ENCODE measurements at regions not wholly inside any gene's neighbourhood (a gene's known extent, or its start where the extent isn't known, plus 50 kb on each side); places are given as distances from the start of the nearest gene placed in this dataset.
"Not testable (repeated sequence)": the region's sequence is repeated elsewhere in the genome, so short reads cannot be mapped to it uniquely, and the experiment has no call there.

DNA sequence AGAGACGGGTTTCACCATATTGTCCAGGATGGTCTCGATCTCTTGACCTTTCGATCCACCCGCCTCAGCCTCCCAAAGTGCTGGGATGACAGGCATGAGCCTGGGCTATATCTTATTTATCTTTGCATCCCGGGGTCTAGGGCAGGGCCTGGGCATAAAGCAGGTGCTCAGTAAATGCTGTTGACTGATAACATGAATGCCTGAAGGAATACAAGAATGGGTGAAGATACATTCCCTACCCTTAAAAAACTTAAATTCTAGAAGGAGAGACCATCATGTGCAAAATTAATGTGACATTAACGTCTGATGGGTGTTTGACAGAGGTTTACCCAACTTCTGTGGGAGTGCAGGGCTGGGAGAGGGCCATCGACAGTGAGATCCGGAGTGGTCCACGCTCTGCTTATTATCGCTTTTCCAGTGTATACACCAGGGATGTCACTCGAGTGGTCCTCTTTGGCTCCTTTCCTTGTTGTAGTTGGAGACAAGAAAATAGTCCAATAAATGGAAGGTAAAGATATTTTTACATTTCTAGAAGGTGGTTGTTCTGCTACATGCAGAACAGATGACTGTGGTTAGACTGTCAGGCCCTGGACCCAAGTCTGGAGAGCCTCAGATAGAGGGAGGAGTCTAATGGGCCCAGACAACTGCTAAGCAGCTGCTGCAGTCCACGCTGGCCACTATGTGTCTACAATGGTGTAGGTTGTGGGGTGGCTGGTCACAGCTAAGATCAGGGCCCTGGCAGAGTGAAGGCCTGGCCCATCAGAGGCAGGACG lies 131.7 kb downstream of the MYCN start:
- Mint-ChIP-seq H3K9me3 (no peaks in the 10 kb centered on the region), H3K4me3 (no peak overlapping the region), H3K4me1 (no peaks in the 10 kb centered on the region), H3K36me3 (no peaks in the 10 kb centered on the region), H3K27me3 (no peaks in the 10 kb centered on the region), H3K27ac (no peak overlapping the region)
- ATAC-seq (replicated peaks) (no peak), DNase-seq (no peak)

DNA sequence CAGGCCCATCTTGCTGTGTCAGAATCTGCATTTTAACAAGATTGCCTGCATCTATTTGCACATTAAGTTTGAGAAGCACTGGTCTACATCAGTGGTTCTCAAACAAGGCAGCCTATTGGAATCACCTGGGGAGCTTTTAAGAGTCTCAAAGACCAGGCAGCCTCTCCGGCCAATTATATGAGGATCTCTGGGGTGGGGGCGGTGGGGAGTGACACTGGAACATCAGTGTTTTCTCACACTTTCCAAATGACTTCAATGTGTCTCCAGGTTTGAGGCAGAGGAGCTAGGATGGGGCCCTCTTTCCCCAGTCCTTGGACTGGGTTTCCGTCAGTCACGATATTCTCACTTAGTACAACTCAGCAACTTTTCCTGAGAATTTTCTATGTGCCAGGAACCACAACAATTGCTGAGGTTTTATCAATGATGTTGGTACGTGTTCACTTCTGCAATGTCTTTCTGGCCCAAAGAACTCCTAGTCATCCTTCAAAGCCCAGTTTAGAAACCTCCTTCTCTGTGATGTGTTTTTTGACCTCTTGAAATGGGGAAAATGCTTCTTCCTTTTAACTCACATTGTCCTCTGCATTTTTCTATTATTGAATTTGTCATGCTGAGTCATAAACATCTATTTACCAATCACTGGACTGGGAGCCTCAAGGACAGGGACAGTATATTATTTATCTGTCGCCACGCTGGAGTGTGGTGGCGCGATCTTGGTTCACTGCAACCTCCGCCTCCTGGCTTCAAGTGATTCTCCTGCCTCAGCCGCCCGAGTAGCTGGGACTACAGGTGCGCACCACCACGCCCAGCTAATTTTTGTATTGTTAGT lies 130.9 kb downstream of the MYCN start:
- ATAC-seq (replicated peaks) (no peak), DNase-seq (no peak)
- Mint-ChIP-seq H3K36me3 (no peaks in the 10 kb centered on the region), H3K27ac (no peak overlapping the region), H3K9me3 (no peaks in the 10 kb centered on the region), H3K4me1 (no peaks in the 10 kb centered on the region), H3K4me3 (no peak overlapping the region), H3K27me3 (no peaks in the 10 kb centered on the region)

GRCh38 chr2:16070648-16070971 lies 130.3 kb downstream of the MYCN start:
- H3K4me1 Mint-ChIP-seq: no peaks in the 10 kb centered on the region
- DNase-seq (no peak), ATAC-seq (replicated peaks) (no peak)
- no peak overlapping the region for H3K4me3 Mint-ChIP-seq
- H3K27me3 Mint-ChIP-seq: no peaks in the 10 kb centered on the region
- no peaks in the 10 kb centered on the region for H3K9me3 Mint-ChIP-seq
- H3K36me3 Mint-ChIP-seq: no peaks in the 10 kb centered on the region
- H3K27ac Mint-ChIP-seq: no peak overlapping the region

GRCh38 chr2:16069933-16070647 lies 129.7 kb downstream of the MYCN start:
- ATAC-seq (replicated peaks) (no peak), DNase-seq (no peak)
- Mint-ChIP-seq H3K4me1 (no peaks in the 10 kb centered on the region), H3K4me3 (no peak overlapping the region), H3K27me3 (no peaks in the 10 kb centered on the region), H3K36me3 (no peaks in the 10 kb centered on the region), H3K9me3 (no peaks in the 10 kb centered on the region), H3K27ac (no peak overlapping the region)

DNA sequence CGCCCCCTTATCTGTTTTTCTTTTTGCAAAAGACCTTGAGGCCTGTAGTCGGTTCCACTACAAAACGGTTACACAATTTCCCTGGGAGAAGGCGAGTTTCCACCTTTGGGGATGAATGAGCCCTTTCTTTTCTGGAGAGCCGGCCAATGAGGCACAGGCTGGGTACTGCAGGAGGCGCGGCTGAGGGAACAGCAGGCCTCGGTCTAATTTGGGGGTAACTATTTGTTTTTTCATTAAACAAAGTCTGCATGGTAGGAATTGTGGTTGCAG lies 129.2 kb downstream of the MYCN start:
- no peak overlapping the region for H3K4me3 Mint-ChIP-seq
- ATAC-seq (replicated peaks): no peak
- no peak overlapping the region for H3K27ac Mint-ChIP-seq
- H3K4me1 Mint-ChIP-seq: no peaks in the 10 kb centered on the region
- no peaks in the 10 kb centered on the region for H3K36me3 Mint-ChIP-seq
- no peaks in the 10 kb centered on the region for H3K9me3 Mint-ChIP-seq
- H3K27me3 Mint-ChIP-seq: no peaks in the 10 kb centered on the region
- no peak for DNase-seq

- DNase-seq (no peak), ATAC-seq (replicated peaks) (no peak)
- no peak overlapping the region for H3K27ac Mint-ChIP-seq
- peaks cover 7% of the 10 kb centered on the region in 2 donors for H3K9me3 Mint-ChIP-seq
- no peaks in the 10 kb centered on the region for H3K27me3 Mint-ChIP-seq
- H3K36me3 Mint-ChIP-seq: no peaks in the 10 kb centered on the region
- no peaks in the 10 kb centered on the region for H3K4me1 Mint-ChIP-seq
- no peak overlapping the region for H3K4me3 Mint-ChIP-seq
Measured at GRCh38 chr2:16068552-16068940, 128.2 kb downstream of the MYCN start.

DNA sequence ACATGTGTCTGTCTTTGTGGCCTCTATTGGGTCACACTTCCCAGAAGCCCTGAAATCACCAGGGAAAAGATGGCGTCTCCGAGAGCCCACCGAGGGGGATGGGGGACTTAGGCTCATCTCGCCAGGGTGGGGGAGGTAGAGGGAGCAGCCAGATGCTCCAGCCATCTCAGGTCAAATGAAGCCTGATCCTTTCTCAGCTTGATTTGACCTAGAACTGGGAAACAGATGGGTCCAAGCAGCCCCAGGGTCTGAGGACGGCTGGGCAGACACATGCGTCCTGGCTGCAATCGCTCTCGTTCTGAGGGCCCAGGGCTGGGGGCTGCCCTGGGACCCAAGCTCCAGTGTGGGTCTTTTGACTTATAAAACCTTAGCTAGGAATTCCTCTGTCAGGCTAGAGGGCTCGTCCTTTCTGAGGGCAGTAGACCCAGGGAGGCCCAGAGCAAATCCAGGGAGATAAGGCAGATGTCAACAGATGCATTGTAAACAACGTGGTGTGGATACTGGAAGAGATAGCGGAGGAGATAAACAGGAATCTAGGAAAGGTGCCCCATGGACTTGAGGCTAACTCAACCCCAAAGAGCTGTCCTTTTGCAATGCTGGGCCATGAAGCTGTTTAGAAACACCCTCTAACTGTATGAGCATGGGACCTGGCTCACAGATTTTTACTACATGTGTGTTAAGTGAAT lies 127.7 kb downstream of the MYCN start:
- H3K27me3 Mint-ChIP-seq: no peaks in the 10 kb centered on the region
- no peak for ATAC-seq (replicated peaks)
- H3K4me3 Mint-ChIP-seq: no peak overlapping the region
- H3K27ac Mint-ChIP-seq: no peak overlapping the region
- no peaks in the 10 kb centered on the region for H3K36me3 Mint-ChIP-seq
- no peaks in the 10 kb centered on the region for H3K4me1 Mint-ChIP-seq
- H3K9me3 Mint-ChIP-seq: peaks cover 7 to 9% of the 10 kb centered on the region in 2 donors
- no peak for DNase-seq

GRCh38 chr2:16067444-16067843 lies 127.1 kb downstream of the MYCN start:
- H3K36me3 Mint-ChIP-seq: no peaks in the 10 kb centered on the region
- H3K9me3 Mint-ChIP-seq: peaks cover 11 to 12% of the 10 kb centered on the region in 2 donors
- H3K4me3 Mint-ChIP-seq: no peak overlapping the region
- no peaks in the 10 kb centered on the region for H3K4me1 Mint-ChIP-seq
- ATAC-seq (replicated peaks) (no peak), DNase-seq (no peak)
- no peaks in the 10 kb centered on the region for H3K27me3 Mint-ChIP-seq
- no peak overlapping the region for H3K27ac Mint-ChIP-seq

DNA sequence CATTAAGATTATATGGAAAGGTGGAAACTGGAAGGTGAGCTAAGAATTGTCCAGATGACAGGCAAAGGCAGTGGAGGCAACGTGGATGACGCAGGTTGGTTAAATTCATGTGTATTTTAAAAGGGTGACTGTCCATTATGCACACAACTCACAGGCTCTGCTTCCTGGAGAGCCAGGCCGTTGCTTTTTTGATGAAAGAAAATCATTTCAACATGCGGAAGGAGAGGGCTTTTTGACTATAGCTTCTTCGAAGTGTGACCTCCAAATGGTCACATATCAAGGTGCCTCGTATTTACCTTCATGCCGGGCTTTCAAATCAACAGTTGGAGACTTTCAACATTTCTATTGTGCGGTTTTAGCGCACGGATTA lies 126.7 kb downstream of the MYCN start:
- Mint-ChIP-seq H3K9me3 (peaks cover 11 to 14% of the 10 kb centered on the region in 2 donors), H3K4me1 (no peaks in the 10 kb centered on the region), H3K36me3 (no peaks in the 10 kb centered on the region), H3K27me3 (no peaks in the 10 kb centered on the region), H3K4me3 (no peak overlapping the region), H3K27ac (no peak overlapping the region)
- no peak for ATAC-seq (replicated peaks)
- no peak for DNase-seq

GRCh38 chr2:16066261-16067036 lies 126.1 kb downstream of the MYCN start:
- Mint-ChIP-seq H3K36me3 (no peaks in the 10 kb centered on the region), H3K4me1 (no peaks in the 10 kb centered on the region)

DNA sequence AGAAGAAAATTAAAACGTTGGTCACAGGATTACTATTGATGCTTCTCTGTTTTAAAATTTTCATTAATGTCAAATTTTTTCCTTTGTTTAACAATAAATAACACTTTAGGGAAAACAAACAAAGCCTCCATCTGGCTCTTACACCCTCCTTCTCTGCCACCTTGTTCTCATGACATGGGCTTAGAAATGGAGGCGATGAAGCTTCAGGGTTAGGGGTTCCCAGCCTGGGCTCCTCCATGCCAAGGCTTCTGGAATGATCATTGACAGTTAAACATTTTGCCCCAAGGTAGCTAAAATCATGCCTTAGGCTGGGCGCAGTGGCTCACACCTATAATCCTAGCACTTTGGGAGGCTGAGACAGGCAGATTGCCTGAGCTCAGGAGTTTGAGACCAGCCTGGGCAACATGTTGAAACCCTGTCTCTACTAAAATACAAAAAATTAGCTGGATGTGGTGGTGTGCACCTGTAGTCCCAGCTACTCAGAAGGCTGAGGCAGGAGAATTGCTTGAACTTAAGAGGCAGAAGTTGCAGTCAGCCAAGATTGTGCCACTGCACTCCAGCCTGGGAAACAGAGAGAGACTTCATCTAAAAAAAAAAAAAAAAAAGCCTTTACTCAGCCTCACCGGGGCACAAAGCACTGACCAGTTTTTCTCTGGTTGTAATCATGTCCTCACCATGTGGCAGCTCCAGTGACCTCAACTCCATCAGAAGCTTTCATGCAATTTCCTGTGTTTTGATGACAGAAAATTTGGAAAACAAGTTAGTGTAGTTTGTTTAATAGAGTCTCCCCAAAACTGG lies 125.1 kb downstream of the MYCN start:
- ATAC-seq (replicated peaks); DNase-seq; H3K27ac Mint-ChIP-seq; H3K4me1 Mint-ChIP-seq; H3K27me3 Mint-ChIP-seq; H3K36me3 Mint-ChIP-seq; H3K4me3 Mint-ChIP-seq: not testable (repeated sequence)
- H3K9me3 Mint-ChIP-seq: peaks cover 11 to 14% of the 10 kb centered on the region in 2 donors

More at GRCh38 chr2:16066261-16067036, 126.1 kb downstream of the MYCN start:
- DNase-seq (no peak), ATAC-seq (replicated peaks) (no peak)
- Mint-ChIP-seq H3K27ac (no peak overlapping the region), H3K4me3 (no peak overlapping the region), H3K27me3 (no peaks in the 10 kb centered on the region), H3K9me3 (peaks cover 11 to 14% of the 10 kb centered on the region in 2 donors)

- H3K36me3 Mint-ChIP-seq: no peaks in the 10 kb centered on the region
- peaks cover 11 to 14% of the 10 kb centered on the region in 2 donors for H3K9me3 Mint-ChIP-seq
- ATAC-seq (replicated peaks): no peak
- DNase-seq: no peak
- H3K4me1 Mint-ChIP-seq: no peaks in the 10 kb centered on the region
- no peaks in the 10 kb centered on the region for H3K27me3 Mint-ChIP-seq
- H3K4me3 Mint-ChIP-seq: no peak overlapping the region
- H3K27ac Mint-ChIP-seq: no peak overlapping the region
Measured at GRCh38 chr2:16064745-16065144, 124.4 kb downstream of the MYCN start.

DNA sequence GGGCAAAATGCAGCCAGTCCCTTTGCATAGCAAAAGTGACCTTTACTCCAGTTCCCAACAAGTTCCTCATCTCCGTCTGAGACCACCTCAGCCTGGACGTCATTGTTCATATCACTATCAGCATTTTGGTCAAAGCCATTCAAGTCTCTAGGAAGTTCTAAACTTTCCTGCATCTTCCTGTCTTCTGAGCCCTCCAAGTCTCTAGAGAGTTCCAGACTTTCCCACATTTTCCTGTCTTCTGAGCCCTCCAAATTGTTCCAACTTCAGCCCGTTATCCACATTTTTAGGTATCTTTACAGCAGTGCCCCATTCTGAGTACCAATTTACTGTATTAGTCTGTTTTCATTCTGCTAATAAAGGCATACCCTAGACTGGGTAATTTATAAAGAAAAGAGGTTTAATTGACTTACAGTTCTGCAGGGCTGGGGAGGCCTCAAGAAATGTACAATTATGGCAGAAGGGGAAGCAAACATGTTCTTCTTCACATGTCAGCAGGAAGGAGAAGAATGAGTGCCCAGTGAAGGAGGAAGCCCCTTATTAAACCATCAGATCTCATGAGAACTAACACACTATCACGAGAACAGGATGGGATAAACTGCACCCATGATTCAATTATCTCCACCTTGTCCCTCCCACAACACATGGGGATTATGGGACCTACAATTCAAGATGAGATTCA lies 123.7 kb downstream of the MYCN start:
- Mint-ChIP-seq H3K27me3 (peaks cover 0 to 4% of the 10 kb centered on the region in 2 donors), H3K36me3 (no peaks in the 10 kb centered on the region), H3K4me3 (no peak overlapping the region), H3K27ac (no peak overlapping the region), H3K9me3 (peaks cover 11 to 14% of the 10 kb centered on the region in 2 donors), H3K4me1 (no peaks in the 10 kb centered on the region)
- DNase-seq (no peak), ATAC-seq (replicated peaks) (no peak)
